Esophagus squamous epithelium (tissue), 5 donors: ENCODE measurements at regions not wholly inside any gene's neighbourhood (a gene's known extent, or its start where the extent isn't known, plus 50 kb on each side); places are given as distances from the start of the nearest gene placed in this dataset.

Source experiments
- DNase-seq: peaks from one replicate; lab custom pipeline; 2025; lab: John Stamatoyannopoulos, UW
- H3K27ac ChIP-seq, 4 donors: fragments of 200-600 bp; sonication (generic); one replicate each; pipeline ENCODE4 v1.5.1; 2016 to 2019; ENCODE audit warnings: mild to moderate bottlenecking in 1 of 4
- H3K27me3 ChIP-seq, 4 donors: fragments of 200-600 bp; sonication (generic); 1 replicate in 3 of 4; 2 replicates in 1 of 4; pipeline versions ENCODE4 v1.5.1 to v1.6.0; 2017 to 2021; ENCODE audit warnings: antibody characterized with exemption in 1 of 4
- H3K36me3 ChIP-seq, 3 donors: fragments of 200-600 bp; sonication (generic); one replicate each; pipeline ENCODE4 v1.5.1; 2016 to 2019
- H3K4me1 ChIP-seq, 3 donors: fragments of 200-600 bp; sonication (generic); one replicate each; pipeline ENCODE4 v1.5.1; 2017 to 2019
- H3K4me3 ChIP-seq, 4 donors: fragments of 200-600 bp; sonication (generic); 1 replicate in 3 of 4; 2 replicates in 1 of 4; pipeline ENCODE4 v1.5.1; 2016 to 2019; ENCODE audit warnings: mild to moderate bottlenecking in 2 of 4, moderate library complexity in 1 of 4
- H3K9me3 ChIP-seq, 3 donors: fragments of 200-600 bp; sonication (generic); one replicate each; pipeline ENCODE4 v1.5.1; 2016 to 2019
- POLR2A ChIP-seq, 4 donors: fragments of 450-650 bp; IDR thresholded peaks; one replicate each; pipeline ENCODE4 v1.6.1; 2017; ENCODE audit warnings: antibody characterized with exemption in 4 of 4, mild to moderate bottlenecking in 4 of 4, moderate library complexity in 3 of 4
- WGBS, 2 donors: methylation state at CpG; one replicate each; pipeline ENCODE4 v1.1.5; 2018; 5-methylcytosine and 5-hydroxymethylcytosine counted together
- intact Hi-C: fragments of 100-400 bp; cut with DNase I; formaldehyde crosslinking; loops from one replicate; pipeline ENCODE4 v1.15.0; 2022
- TF ChIP-seq, protein P1 (sequence below), 6 experiments: fragments of 450-650 bp in 4 of 6; fragments of 200-600 bp in 2 of 6; sonication (generic) in 2 of 6; IDR thresholded peaks; one replicate each; pipeline ENCODE4 v1.5.1; 2016 to 2019; ENCODE audit warnings: antibody characterized with exemption in 6 of 6, mild to moderate bottlenecking in 4 of 6, moderate library complexity in 4 of 6
- donor health status: DM: yes; HTN: yes; CAD: no.

DNA sequence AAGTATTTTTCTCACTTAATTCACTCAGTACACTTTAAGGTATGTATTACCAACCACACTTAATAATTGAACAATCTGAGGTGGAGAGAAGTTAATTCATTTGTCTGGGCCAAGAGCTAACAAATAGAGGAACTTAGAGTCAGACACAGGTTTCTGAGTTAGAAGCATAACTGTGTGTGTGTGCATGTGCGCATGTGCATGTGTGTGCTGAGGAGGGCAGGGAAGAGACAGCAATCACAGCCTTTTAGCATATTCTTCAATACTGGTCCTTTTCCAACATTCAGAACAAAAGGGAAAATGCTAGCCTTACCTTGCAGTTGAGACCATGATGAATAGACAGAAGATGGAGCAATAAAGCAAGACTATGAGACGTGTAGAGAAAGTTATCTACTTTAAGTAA is 136.2 kb upstream of the ATP5MC3 start:
- H3K27me3 ChIP-seq: no peaks in the 10 kb centered on the region
- WGBS, 2 donors: 52 to 79% methylated on average over 2 of the region's 2 CpGs
- no peak for TF ChIP-seq POLR2A (IDR thresholded peaks at IDR 0.05)
- TF ChIP-seq, protein P1, sequence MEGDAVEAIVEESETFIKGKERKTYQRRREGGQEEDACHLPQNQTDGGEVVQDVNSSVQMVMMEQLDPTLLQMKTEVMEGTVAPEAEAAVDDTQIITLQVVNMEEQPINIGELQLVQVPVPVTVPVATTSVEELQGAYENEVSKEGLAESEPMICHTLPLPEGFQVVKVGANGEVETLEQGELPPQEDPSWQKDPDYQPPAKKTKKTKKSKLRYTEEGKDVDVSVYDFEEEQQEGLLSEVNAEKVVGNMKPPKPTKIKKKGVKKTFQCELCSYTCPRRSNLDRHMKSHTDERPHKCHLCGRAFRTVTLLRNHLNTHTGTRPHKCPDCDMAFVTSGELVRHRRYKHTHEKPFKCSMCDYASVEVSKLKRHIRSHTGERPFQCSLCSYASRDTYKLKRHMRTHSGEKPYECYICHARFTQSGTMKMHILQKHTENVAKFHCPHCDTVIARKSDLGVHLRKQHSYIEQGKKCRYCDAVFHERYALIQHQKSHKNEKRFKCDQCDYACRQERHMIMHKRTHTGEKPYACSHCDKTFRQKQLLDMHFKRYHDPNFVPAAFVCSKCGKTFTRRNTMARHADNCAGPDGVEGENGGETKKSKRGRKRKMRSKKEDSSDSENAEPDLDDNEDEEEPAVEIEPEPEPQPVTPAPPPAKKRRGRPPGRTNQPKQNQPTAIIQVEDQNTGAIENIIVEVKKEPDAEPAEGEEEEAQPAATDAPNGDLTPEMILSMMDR (IDR thresholded peaks at IDR 0.05): no peak
- DNase-seq: no peak
- intact Hi-C loops: no loop called here
- no peak overlapping the region for H3K4me3 ChIP-seq
- H3K4me1 ChIP-seq: no peaks in the 10 kb centered on the region
- no peaks in the 10 kb centered on the region for H3K36me3 ChIP-seq
- no peaks in the 10 kb centered on the region for H3K9me3 ChIP-seq
- H3K27ac ChIP-seq: no peak overlapping the region

DNA sequence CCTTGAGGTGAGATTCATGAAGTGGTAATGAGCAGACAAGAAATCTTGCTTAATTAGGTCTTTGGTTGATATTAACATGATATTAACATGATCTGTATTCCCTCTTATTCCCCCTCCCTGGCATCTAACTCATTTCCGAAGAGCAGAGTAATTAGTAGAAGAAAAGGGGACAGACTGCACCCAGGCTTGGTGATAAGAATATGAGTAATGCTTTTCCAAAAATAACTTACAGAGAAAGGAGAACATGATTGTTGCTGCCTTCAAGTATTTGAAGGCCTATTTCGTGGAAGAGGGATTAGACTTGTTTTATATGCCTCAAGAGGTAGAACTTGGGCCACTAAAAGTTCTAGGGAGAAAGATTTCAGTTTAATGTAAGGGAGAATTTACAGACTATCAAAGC is 130.6 kb upstream of the ATP5MC3 start:
- intact Hi-C loops: no loop called here
- H3K27ac ChIP-seq: no peak overlapping the region
- no peaks in the 10 kb centered on the region for H3K4me1 ChIP-seq
- H3K36me3 ChIP-seq: no peaks in the 10 kb centered on the region
- no peak for DNase-seq
- no peaks in the 10 kb centered on the region for H3K27me3 ChIP-seq
- TF ChIP-seq, protein P1 (IDR thresholded peaks at IDR 0.05): no peak
- 36 to 52% methylated on average over 2 of the region's 2 CpGs for WGBS, 2 donors
- H3K4me3 ChIP-seq: no peak overlapping the region
- H3K9me3 ChIP-seq: no peaks in the 10 kb centered on the region

DNA sequence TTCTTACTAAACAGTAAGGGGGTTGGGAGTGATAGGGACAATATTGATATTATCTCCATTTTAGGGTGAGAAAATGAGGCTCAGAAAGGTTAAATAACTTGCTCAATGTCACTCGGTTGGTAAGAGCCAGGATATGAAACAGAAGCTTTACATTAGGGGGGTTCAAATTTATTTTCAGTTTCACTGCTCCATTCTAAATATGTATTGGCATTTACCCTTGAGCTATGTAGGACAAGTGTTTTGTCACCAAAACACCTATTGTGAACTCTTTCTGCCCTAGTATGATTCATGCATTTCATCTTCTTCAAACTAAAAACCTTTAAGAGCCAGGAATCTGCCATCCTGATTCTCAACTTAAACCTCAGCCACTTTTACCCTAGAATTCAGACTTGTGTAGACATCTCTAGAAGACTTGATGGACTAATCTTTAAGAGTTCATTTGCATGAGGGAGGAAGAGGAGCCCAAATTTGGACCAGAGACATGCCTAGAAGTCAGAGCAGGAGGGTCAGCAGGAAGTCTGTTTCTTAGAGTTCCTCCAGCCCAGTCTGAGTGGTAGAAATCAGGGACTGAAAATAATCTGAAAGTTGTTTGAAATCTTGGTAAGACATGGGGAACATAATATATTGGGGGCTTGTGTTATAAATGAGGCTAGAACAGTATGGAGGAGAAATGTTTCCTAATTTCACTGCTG is 129.4 kb upstream of the ATP5MC3 start:
- Histone ChIP-seq H3K36me3 (no peaks in the 10 kb centered on the region), H3K27me3 (no peaks in the 10 kb centered on the region), H3K27ac (no peak overlapping the region), H3K4me3 (no peak overlapping the region), H3K9me3 (no peaks in the 10 kb centered on the region), H3K4me1 (no peaks in the 10 kb centered on the region)
- intact Hi-C loops: no loop called here
- TF ChIP-seq, protein P1 (IDR thresholded peaks at IDR 0.05): no peak
- no peak for TF ChIP-seq POLR2A (IDR thresholded peaks at IDR 0.05)
- 39 to 46% methylated on average over 1 of the region's 1 CpG for WGBS, 2 donors
- DNase-seq: no peak

DNA sequence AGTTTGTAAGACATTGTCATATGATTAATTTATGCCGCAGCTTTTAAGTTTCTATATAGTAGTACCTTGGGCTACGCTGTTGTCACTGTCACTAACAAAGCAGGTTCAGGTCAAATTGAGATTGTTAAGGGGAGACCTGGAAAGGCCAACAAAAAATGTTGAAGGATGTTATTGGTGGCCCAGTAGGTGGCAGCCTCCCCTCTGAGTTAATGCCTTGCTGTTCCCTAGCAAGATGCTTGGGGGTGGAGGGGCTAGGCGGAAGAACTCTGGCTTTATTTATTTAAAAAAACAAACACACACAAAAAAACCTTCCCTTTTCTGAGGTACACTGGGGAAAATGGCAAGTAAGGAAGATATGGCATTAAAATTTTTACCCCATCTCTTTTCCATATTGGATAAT is 128.3 kb upstream of the ATP5MC3 start:
- no peak overlapping the region for H3K27ac ChIP-seq
- DNase-seq: no peak
- intact Hi-C loops: no loop called here
- no peaks in the 10 kb centered on the region for H3K4me1 ChIP-seq
- no peaks in the 10 kb centered on the region for H3K36me3 ChIP-seq
- no peaks in the 10 kb centered on the region for H3K27me3 ChIP-seq
- TF ChIP-seq, protein P1 (IDR thresholded peaks at IDR 0.05): no peak
- WGBS, 2 donors: 48 to 55% methylated on average over 3 of the region's 3 CpGs
- no peak overlapping the region for H3K4me3 ChIP-seq
- H3K9me3 ChIP-seq: no peaks in the 10 kb centered on the region

DNA sequence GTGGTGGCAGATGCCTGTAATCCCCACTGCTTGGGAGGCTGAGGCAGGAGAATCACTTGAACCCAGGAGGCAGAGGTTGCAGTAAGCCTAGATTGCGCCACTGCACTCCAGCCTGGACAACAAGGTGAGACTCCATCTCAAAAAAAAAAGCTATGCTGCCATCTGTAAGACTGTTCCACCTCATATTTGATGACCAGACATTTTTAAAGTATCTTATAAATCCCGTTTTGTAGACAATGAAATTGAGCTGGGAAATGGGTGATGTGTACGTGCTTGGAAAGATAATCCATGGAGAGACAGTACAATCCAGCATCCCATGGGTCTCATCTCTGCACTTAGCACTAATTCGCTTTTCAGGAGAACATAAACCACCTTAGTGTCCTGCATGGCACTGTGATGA is 126.5 kb upstream of the ATP5MC3 start:
- 59 to 72% methylated on average over 4 of the region's 4 CpGs for WGBS, 2 donors
- TF ChIP-seq, protein P1 (IDR thresholded peaks at IDR 0.05): no peak
- no peak for TF ChIP-seq POLR2A (IDR thresholded peaks at IDR 0.05)
- H3K27ac ChIP-seq: no peak overlapping the region
- intact Hi-C loops: no loop called here
- no peaks in the 10 kb centered on the region for H3K36me3 ChIP-seq
- DNase-seq: no peak
- no peaks in the 10 kb centered on the region for H3K27me3 ChIP-seq
- H3K4me1 ChIP-seq: no peaks in the 10 kb centered on the region
- no peaks in the 10 kb centered on the region for H3K9me3 ChIP-seq
- no peak overlapping the region for H3K4me3 ChIP-seq
